Ovary (tissue), 3 donors: ENCODE measurements at regions not wholly inside any gene's neighbourhood (a gene's known extent, or its start where the extent isn't known, plus 50 kb on each side); places are given as distances from the start of the nearest gene placed in this dataset.

Experiments used
- CTCF ChIP-seq, 3 donors: fragments of 450-650 bp in 2 of 3; fragments of 200-600 bp in 1 of 3; IDR thresholded peaks; one replicate each; pipeline versions ENCODE4 v1.5.1 to v1.8.0; 2016 to 2022; ENCODE audit warnings: antibody characterized with exemption in 3 of 3, mild to moderate bottlenecking in 1 of 3
- POLR2A ChIP-seq: fragments of 450-650 bp; IDR thresholded peaks from one replicate; pipeline ENCODE4 v1.6.1; 2017; ENCODE audit warnings: antibody characterized with exemption, mild to moderate bottlenecking, moderate library complexity
- donor health status: DM: no; HTN: no; CAD: no.

- TF ChIP-seq CTCF (IDR thresholded peaks at IDR 0.05) (no peak), POLR2A (no peak)
Measured at GRCh38 chr11:115080923-115081680, 402.8 kb downstream of the NXPE2 start.
